ENCODE measurements at regions not wholly inside any gene's neighbourhood (a gene's known extent, or its start where the extent isn't known, plus 50 kb on each side); places are given as distances from the start of the nearest gene placed in this dataset.

DNA sequence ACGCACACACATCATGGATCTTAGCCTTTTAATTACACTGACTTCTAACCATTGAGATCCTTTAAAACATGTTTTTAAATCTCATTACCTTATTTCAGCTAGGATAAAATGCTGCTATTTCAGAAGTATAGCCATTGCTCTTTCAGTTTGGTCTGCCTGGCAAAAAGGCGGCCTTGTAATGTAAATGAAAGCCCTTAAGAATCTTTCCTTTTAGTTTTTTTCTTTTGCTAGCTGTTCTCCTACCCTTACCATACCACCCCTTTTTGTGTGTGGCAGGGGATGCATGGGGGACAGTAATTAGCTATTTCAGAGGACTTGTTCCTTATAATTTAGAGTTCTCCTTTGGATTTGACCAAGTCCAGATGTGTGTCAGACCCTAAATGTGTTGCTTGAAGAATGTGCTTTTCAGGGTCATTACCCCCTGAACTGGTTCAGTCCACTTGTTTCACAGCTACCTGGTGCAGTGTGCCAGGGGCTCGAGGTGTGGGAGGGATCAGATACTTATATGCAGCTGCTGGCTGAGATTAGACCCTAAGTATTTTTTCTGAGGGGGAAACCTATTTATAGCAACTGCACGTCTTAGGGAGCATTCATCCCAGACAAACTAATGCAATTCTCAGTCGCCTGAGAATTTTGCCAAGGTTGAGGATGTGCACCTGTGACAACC, 986.8 kb downstream of the NLGN4Y start:
- Mint-ChIP-seq H3K4me3 (no peak overlapping the region), H3K27me3 (no peaks in the 10 kb centered on the region), H3K36me3 (ENCODE audit: low read depth) (no peaks in the 10 kb centered on the region), H3K9me3 (no peaks in the 10 kb centered on the region), H3K27ac (no peak overlapping the region), H3K4me1 (ENCODE audit: low read depth) (no peaks in the 10 kb centered on the region)

DNA sequence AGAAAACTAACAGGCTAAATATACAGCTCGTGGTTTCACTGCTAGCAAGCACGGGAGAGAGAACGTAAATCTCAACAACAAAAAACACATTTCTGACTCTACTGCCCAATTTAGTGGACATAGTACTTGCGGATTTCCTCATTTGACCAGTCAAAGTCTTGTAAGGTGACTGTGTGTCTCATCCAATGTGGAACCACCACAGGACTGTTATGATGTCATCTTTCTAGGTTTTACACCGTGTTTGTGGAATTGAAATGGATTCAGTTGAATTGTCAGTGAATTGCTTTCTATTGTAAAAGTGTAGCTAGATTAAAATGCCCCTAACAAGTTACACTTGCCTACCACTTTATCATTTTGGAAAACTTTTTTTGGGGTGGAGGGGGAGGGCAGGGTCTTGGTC, 1010.8 kb downstream of the NLGN4Y start:
- Mint-ChIP-seq H3K4me3 (no peak overlapping the region), H3K27ac (no peak overlapping the region), H3K9me3 (no peaks in the 10 kb centered on the region), H3K4me1 (ENCODE audit: low read depth) (peaks cover 8% of the 10 kb centered on the region), H3K27me3 (no peaks in the 10 kb centered on the region), H3K36me3 (ENCODE audit: low read depth) (no peaks in the 10 kb centered on the region)

DNA sequence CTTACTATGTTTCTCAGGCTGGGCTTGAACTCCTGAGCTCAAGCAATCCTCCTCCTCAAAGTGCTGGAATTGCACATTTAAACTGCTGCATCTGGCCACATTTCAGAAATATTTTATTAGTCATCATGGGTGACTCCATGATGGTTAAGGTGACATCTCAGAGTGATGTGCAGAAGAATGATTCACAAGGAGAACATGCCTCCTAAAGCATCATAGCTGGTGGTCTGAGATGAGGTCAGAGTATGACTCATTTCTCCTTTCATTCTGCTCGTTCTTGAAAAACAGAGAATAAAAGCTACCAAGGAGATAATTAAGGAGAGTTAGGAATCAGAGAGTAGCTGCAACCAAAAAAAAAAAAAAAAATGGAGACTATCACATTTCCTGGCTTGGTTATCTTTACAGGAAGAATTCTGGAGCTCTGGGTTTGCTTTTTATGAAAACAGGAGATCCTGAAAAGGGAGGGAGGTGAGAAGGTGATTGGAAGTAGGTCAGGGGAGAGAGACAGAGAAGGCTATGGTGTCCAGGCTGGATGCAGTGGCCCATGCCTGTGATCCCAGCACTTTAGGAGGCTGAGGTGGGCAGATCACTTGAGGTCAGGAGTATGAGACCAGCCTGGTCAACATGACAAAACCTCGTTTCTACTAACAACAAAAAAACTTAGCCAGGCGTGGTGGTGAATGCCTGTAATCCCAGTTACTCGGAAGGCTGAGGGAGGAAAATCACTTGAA, 1011.6 kb downstream of the NLGN4Y start:
- Mint-ChIP-seq H3K27ac (peak overlapping the region; percentile 41), H3K4me1 (ENCODE audit: low read depth) (peaks cover 8% of the 10 kb centered on the region), H3K36me3 (ENCODE audit: low read depth) (no peaks in the 10 kb centered on the region), H3K9me3 (no peaks in the 10 kb centered on the region), H3K4me3 (no peak overlapping the region), H3K27me3 (no peaks in the 10 kb centered on the region)

DNA sequence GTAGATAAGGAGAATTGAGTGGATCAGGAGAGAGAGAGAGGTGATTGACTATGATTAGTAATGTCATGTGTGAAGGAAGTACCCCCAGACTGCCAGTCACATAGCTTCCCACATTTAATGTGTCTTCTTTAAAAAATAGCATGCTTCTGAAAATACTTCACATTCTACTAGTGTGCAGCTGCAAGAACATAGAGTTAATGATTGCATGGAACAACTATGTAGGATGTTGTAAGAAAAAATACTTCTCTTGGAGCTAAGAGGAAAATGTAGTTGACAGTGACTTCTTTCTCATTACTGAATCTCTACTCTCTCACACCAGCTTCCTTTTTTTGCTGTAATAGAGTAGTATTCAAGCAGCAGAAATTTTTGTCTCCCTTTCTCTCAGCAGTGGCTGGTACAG, 1016.2 kb downstream of the NLGN4Y start:
- no peaks in the 10 kb centered on the region for H3K36me3 Mint-ChIP-seq (ENCODE audit: low read depth)
- H3K27ac Mint-ChIP-seq = no peak overlapping the region
- no peaks in the 10 kb centered on the region for H3K27me3 Mint-ChIP-seq
- H3K9me3 Mint-ChIP-seq = no peaks in the 10 kb centered on the region
- no peak overlapping the region for H3K4me3 Mint-ChIP-seq
- peaks cover 8% of the 10 kb centered on the region for H3K4me1 Mint-ChIP-seq (ENCODE audit: low read depth)

DNA sequence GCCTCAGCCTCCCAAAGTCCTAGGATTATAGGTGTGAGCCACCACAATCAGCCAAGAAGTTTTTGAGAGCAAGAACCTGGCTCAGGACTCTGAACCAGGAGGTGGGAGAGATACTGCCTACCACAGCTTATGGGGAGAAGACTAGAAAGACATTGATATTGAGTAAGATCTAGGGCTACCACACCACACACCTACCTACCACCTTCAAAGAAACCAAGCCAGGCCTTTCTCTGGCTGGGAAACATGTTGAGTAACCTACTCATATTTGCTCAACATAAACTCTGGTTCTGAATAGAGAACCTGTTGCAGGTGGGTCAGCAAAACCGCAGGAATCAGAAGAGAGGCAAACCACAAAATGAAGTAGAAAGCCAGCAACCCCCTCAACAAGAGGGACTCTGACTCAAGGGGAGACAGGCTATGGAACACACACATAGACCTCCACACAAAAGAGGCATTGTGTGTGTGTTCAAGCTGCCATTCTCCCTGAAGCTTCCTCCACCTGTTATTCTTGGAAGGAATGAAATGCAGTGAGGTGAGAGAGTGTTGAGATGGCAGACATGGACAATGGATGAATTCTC, 1021.9 kb downstream of the NLGN4Y start:
- H3K4me1 Mint-ChIP-seq (ENCODE audit: low read depth) = no peaks in the 10 kb centered on the region
- H3K27ac Mint-ChIP-seq = no peak overlapping the region
- H3K9me3 Mint-ChIP-seq = no peaks in the 10 kb centered on the region
- no peaks in the 10 kb centered on the region for H3K27me3 Mint-ChIP-seq
- no peaks in the 10 kb centered on the region for H3K36me3 Mint-ChIP-seq (ENCODE audit: low read depth)
- no peak overlapping the region for H3K4me3 Mint-ChIP-seq

DNA sequence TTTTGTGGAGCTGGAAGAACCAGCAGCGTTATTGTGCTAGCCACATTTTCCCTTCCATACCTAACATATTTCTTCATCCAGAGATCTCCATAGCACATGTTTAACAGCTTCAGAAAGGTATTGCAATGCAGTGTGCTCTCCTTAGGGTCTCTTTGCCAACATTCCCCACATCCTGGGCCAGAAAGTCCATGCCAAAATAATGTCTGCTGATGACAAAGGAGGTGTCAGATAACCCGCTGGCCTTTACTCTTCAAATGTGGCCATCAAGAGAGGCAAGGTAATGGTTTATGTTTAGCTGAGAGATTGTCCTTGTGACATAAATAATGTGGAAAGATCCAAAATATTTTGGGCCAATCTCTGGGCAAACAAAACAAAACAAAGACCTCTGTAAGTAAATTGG, 1027.7 kb downstream of the NLGN4Y start:
- no peaks in the 10 kb centered on the region for H3K27me3 Mint-ChIP-seq
- H3K4me1 Mint-ChIP-seq (ENCODE audit: low read depth) = no peaks in the 10 kb centered on the region
- H3K4me3 Mint-ChIP-seq = no peak overlapping the region
- no peak overlapping the region for H3K27ac Mint-ChIP-seq
- no peaks in the 10 kb centered on the region for H3K9me3 Mint-ChIP-seq
- no peaks in the 10 kb centered on the region for H3K36me3 Mint-ChIP-seq (ENCODE audit: low read depth)

DNA sequence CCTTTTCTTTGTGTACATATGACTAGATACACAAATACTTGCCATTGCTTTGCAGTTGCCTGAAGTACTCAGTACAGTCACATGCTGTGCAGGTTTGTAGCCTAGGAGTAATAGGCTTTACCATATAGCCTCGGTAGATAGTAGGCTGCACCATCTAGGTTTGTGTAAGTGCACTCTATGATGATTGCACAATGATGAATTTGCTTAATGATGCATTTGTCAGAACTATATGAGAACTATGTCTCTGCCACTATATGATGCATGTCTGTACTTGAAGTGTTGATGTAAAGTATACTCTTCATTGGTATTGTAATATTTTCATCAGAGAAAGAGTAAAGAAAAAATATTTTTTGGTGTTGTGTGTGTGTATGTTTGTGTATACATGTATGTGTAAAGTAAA, 1030.7 kb downstream of the NLGN4Y start:
- no peaks in the 10 kb centered on the region for H3K9me3 Mint-ChIP-seq
- H3K27me3 Mint-ChIP-seq = no peaks in the 10 kb centered on the region

DNA sequence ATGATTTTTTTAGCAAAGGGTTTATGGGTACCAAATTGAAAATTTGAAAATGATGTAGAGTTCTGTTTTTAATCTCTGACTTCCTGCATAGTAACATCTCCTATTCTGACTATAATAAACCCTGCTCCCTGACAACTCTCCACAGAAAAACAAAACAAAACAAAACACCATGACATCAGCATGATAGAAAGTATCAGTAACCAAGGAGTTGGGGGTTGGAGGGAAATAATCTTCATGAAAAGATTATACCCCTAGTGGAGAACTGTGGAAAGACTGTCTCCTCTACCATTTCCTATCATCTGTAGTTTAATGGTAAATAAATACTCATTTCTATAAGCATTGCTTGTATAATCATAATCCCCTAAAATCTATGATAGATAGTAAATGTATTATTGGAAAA, 1034.8 kb downstream of the NLGN4Y start:
- Mint-ChIP-seq H3K27me3 (no peaks in the 10 kb centered on the region), H3K4me3 (no peak overlapping the region), H3K36me3 (ENCODE audit: low read depth) (no peaks in the 10 kb centered on the region), H3K9me3 (no peaks in the 10 kb centered on the region), H3K27ac (no peak overlapping the region), H3K4me1 (ENCODE audit: low read depth) (no peaks in the 10 kb centered on the region)

More for the DNA sequence above, 1030.7 kb downstream of the NLGN4Y start:
- Mint-ChIP-seq H3K27ac (no peak overlapping the region), H3K4me3 (no peak overlapping the region), H3K36me3 (ENCODE audit: low read depth) (no peaks in the 10 kb centered on the region), H3K4me1 (ENCODE audit: low read depth) (no peaks in the 10 kb centered on the region)

DNA sequence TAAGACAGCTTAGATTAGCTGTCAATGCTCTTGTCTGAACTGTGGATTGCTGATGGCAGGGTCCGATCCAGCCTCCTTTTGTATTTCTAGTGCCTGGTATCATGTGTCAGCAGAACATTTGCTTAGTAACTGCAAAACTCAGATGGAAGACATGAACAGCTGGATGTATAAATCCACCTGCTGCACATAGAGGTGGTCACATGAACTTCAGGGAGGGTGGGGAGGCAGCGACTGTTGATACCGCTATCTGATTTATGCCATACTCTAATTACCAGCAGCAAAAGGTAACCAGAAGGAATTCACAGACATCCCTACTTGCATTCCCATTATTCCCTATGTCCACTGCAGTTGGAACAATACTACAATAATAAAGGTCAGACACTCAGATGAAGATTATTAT, 1036.5 kb downstream of the NLGN4Y start:
- no peaks in the 10 kb centered on the region for H3K36me3 Mint-ChIP-seq (ENCODE audit: low read depth)
- no peaks in the 10 kb centered on the region for H3K9me3 Mint-ChIP-seq
- no peak overlapping the region for H3K4me3 Mint-ChIP-seq

DNA sequence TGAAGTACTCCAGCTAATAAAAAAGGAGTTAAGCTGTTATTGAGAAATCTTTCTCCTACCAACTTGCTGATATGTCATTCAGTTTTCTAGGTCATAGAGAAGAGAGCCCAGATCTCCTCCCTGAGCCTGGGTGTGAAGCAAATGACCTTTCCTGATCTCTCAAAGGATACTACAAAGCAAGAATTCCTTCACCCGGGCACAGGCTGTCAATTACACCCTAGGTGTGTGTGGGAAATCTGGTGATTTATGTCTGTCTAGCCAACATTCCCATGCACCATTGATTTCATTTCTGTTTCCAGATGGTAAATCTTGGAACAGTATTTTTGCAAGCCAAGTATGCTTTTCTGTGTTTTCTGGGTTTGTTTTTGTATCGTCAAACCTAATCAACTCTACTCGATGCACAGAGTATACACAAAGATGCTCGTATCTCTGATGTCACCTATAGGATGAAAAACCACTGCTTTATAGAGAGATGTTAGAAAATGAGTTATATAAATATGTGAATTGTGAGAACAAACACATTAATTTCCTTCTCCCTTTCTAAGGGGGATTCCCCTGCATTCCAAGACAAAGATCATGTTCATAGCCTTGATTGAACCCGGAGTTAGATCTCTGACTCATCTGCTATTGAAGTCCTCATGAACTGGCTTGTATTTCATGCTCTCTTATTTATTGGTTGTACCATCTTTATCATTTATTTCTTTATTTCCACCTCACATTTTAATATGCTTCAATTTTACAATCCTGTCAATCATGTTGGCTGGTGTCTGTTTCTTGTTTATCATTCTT, 1037.4 kb downstream of the NLGN4Y start:
- H3K4me3 Mint-ChIP-seq = no peak overlapping the region
- no peaks in the 10 kb centered on the region for H3K27me3 Mint-ChIP-seq
- no peaks in the 10 kb centered on the region for H3K9me3 Mint-ChIP-seq
- no peaks in the 10 kb centered on the region for H3K36me3 Mint-ChIP-seq (ENCODE audit: low read depth)
- no peak overlapping the region for H3K27ac Mint-ChIP-seq
- no peaks in the 10 kb centered on the region for H3K4me1 Mint-ChIP-seq (ENCODE audit: low read depth)

More for the DNA sequence above, 1036.5 kb downstream of the NLGN4Y start:
- Mint-ChIP-seq H3K4me1 (ENCODE audit: low read depth) (no peaks in the 10 kb centered on the region), H3K27ac (no peak overlapping the region), H3K27me3 (no peaks in the 10 kb centered on the region)

DNA sequence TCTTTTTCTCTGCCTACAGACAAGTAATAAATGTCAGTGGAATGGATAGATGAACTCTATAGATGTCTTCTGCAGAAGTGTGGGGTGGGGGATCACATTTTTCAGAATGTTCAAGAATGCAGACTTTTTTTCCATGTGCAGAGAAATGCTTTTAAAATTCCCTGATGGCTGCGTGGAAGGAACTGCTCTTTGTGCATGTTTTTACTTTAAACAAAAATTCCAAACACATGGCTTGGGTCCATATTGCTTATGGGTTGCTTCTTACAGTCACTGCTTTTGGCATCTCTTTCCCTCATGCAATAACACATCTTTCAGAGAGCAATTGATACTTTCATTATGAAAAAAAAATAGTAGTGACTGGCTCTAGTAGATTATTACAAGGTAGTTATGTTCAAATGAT, 1053.6 kb downstream of the NLGN4Y start:
- no peaks in the 10 kb centered on the region for H3K27me3 Mint-ChIP-seq

DNA sequence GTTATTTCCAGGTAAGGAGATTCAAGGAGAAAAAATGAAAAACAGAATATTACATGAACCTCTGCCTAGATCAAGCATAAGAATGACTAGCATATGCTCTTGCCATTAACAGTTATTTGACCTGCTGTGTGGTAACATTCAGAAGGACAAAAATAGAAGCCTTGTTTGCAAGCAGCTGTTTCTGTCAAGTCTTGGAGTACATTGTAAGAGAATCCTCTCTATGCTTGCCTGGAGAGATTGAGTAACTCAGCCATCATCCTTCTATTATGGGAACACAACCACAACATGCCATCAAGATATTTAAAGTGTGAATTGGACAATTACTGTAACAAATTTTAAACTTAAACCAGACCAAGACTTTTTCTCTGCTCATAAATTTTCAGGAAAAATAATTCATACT, 1054.4 kb downstream of the NLGN4Y start:
- H3K27me3 Mint-ChIP-seq = no peaks in the 10 kb centered on the region
- peaks cover 3% of the 10 kb centered on the region for H3K4me1 Mint-ChIP-seq (ENCODE audit: low read depth)
- H3K4me3 Mint-ChIP-seq = no peak overlapping the region
- no peaks in the 10 kb centered on the region for H3K36me3 Mint-ChIP-seq (ENCODE audit: low read depth)
- no peak overlapping the region for H3K27ac Mint-ChIP-seq
- no peaks in the 10 kb centered on the region for H3K9me3 Mint-ChIP-seq

More for the DNA sequence above, 1053.6 kb downstream of the NLGN4Y start:
- Mint-ChIP-seq H3K9me3 (no peaks in the 10 kb centered on the region), H3K4me1 (ENCODE audit: low read depth) (peaks cover 3% of the 10 kb centered on the region), H3K36me3 (ENCODE audit: low read depth) (no peaks in the 10 kb centered on the region), H3K4me3 (no peak overlapping the region), H3K27ac (no peak overlapping the region)

DNA sequence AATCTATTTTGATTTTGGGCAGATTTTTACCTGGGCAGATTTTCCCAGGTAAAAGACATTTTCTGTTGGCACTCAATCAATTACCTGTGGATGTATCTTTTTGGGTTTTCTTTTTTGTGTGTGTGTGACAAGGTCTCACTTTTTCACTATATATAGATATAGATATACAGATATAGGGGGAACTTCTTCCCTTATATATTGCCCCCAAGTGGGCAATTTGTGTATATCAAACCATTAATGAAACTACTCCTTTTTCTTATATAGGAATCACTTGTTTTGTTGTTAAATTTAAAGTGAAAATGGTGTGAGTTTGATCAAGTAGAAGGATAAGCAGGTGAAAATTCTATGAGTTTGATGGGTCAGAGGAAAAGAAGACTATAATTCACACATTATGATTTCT, 1054.9 kb downstream of the NLGN4Y start:
- H3K27me3 Mint-ChIP-seq = no peaks in the 10 kb centered on the region

DNA sequence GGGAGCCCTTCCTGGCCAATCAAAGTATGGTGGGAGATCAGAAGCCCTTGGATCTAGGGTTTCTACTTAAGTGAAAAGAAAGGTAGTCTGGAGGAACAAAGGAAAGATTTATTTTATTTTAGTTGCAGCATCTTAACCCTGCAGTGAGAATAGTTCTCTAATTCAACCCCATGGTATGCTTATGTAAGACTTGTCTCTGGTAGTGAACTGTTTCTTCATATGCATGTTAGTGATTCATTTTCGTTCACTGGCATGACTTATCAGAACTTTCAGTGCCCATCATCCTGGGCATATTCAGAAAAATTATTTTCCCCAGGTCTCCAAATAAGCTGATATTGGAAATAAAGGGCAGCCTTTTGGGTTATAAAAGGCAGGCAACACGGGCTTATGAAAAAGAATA, 1058.8 kb downstream of the NLGN4Y start:
- H3K4me3 Mint-ChIP-seq = no peak overlapping the region
- no peaks in the 10 kb centered on the region for H3K9me3 Mint-ChIP-seq
- H3K27ac Mint-ChIP-seq = no peak overlapping the region
- no peaks in the 10 kb centered on the region for H3K27me3 Mint-ChIP-seq
- H3K36me3 Mint-ChIP-seq (ENCODE audit: low read depth) = no peaks in the 10 kb centered on the region
- peaks cover 3% of the 10 kb centered on the region for H3K4me1 Mint-ChIP-seq (ENCODE audit: low read depth)

More for the DNA sequence above, 1054.9 kb downstream of the NLGN4Y start:
- Mint-ChIP-seq H3K4me3 (no peak overlapping the region), H3K27ac (no peak overlapping the region), H3K36me3 (ENCODE audit: low read depth) (no peaks in the 10 kb centered on the region), H3K9me3 (no peaks in the 10 kb centered on the region), H3K4me1 (ENCODE audit: low read depth) (peaks cover 3% of the 10 kb centered on the region)

DNA sequence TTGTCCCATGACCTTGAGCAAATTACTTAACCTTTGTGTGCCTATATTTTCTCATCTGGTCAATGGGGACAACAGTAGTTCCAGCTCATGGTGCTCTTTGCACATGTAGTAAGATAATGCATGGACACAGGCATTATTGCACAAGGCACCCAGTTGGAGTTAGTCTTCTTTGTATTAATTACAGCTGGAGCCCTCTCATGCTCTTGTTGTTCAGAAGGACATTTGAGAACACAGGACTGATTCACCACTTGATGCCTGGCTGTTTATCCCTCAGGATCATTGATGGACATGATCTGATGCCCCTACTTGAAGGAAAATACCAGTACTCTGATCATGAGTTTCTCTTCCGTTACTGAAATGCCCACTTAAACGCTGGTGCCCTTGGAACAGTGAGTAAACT, 1068.6 kb downstream of the NLGN4Y start:
- Mint-ChIP-seq H3K4me3 (no peak overlapping the region), H3K36me3 (ENCODE audit: low read depth) (no peaks in the 10 kb centered on the region), H3K9me3 (no peaks in the 10 kb centered on the region), H3K4me1 (ENCODE audit: low read depth) (no peaks in the 10 kb centered on the region), H3K27me3 (no peaks in the 10 kb centered on the region), H3K27ac (no peak overlapping the region)
